Mucosa of rectum (tissue), 2 donors: ENCODE measurements at regions not wholly inside any gene's neighbourhood (a gene's known extent, or its start where the extent isn't known, plus 50 kb on each side); places are given as distances from the start of the nearest gene placed in this dataset.
"Not testable (repeated sequence)": the region's sequence is repeated elsewhere in the genome, so short reads cannot be mapped to it uniquely, and the experiment has no call there.

ENCODE experiments used
- H3K27ac ChIP-seq, 2 donors: one replicate each; pipeline ENCODE4 v1.7.0; 2013; ENCODE audit warnings: inconsistent platforms in 2 of 2, low read depth in 2 of 2, low read length in 2 of 2
- H3K27me3 ChIP-seq, 2 donors: one replicate each; pipeline ENCODE4 v1.7.0; 2013; ENCODE audit warnings: low read length in 2 of 2; ENCODE audit not compliant: control insufficient read depth in 2 of 2, insufficient read depth in 2 of 2
- H3K36me3 ChIP-seq, 2 donors: one replicate each; pipeline ENCODE4 v1.7.0; 2013; ENCODE audit warnings: low read length in 2 of 2; ENCODE audit not compliant: control insufficient read depth in 2 of 2, insufficient read depth in 2 of 2
- H3K4me1 ChIP-seq, 2 donors: one replicate each; pipeline ENCODE4 v1.7.0; 2013; ENCODE audit warnings: low read length in 2 of 2, mild to moderate bottlenecking in 1 of 2; ENCODE audit not compliant: control insufficient read depth in 2 of 2, insufficient read depth in 2 of 2
- H3K4me3 ChIP-seq, 2 donors: one replicate each; pipeline ENCODE4 v1.7.0; 2013; ENCODE audit warnings: low read length in 2 of 2
- H3K9ac ChIP-seq, 2 donors: one replicate each; pipeline ENCODE4 v1.7.0; 2013; ENCODE audit warnings: low read length in 2 of 2, low read depth in 1 of 2, mild to moderate bottlenecking in 1 of 2
- H3K9me3 ChIP-seq, 2 donors: one replicate each; pipeline ENCODE4 v1.7.0; 2013; ENCODE audit warnings: low read length in 2 of 2; ENCODE audit not compliant: control insufficient read depth in 2 of 2
- donor health status: healthy.
- donor health status: Normal muscosa, but diverticular disease.

DNA sequence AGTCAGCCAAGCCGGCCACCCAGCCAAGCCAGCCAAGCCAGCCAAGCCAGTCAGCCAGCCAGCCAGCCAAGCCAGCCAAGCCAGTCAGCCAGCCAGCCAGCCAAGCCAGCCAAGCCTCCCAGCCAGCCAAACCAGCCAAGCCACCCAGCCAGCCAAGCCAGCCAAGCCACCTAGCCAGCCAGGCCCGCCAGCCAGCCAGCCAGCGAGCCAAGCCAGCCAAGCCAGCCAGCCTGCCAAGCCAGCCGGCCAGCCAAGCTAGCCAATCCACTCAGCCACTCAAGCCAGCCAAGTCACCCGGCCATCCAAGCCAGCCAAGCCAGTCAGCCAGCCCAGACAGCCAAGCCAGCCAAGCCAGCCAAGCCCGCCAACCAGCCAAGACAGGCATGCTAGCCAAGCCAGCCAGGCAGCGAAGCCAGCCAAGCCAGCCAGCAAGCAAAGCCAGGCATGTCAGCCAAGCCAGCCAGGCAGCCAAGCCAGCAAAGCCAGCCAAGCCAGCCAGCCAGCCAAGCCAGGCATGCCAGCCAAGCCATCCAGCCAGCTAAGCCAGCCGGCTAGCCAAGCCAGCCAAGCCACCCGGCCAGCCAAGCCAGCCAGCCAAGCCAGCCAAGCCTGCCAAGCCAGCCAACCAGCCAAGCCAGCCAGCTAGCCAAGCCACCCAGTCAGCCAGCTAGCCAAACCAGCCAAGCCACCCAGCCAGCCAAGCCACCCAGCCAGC lies 351.2 kb upstream of the PLGLB2 start:
- H3K9ac ChIP-seq, H3K27ac ChIP-seq, H3K4me1 ChIP-seq, H3K4me3 ChIP-seq, H3K36me3 ChIP-seq, H3K9me3 ChIP-seq, H3K27me3 ChIP-seq: not testable (repeated sequence)

DNA sequence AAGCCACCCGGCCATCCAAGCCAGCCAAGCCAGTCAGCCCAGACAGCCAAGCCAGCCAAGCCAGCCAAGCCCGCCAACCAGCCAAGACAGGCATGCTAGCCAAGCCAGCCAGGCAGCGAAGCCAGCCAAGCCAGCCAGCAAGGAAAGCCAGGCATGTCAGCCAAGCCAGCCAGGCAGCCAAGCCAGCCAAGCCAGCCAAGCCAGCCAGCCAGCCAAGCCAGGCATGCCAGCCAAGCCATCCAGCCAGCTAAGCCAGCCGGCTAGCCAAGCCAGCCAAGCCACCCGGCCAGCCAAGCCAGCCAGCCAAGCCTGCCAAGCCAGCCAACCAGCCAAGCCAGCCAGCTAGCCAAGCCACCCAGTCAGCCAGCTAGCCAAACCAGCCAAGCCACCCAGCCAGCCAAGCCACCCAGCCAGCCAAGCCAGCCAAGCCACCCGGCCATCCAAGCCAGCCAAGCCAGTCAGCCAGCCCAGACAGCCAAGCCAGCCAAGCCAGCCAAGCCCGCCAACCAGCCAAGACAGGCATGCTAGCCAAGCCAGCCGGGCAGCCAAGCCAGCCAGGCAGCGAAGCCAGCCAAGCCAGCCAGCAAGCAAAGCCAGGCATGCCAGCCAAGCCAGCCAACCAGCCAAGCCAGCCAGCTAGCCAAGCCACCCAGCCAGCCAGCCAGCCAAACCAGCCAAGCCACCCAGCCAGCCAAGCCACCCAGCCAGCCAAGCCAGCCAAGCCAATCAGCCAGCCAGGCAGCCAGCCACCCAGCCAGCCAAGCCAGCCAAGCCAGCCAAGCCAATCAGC lies 350.4 kb upstream of the PLGLB2 start:
- not testable (repeated sequence) for H3K27me3 ChIP-seq, H3K9me3 ChIP-seq, H3K4me3 ChIP-seq, H3K4me1 ChIP-seq, H3K9ac ChIP-seq, H3K27ac ChIP-seq, H3K36me3 ChIP-seq

DNA sequence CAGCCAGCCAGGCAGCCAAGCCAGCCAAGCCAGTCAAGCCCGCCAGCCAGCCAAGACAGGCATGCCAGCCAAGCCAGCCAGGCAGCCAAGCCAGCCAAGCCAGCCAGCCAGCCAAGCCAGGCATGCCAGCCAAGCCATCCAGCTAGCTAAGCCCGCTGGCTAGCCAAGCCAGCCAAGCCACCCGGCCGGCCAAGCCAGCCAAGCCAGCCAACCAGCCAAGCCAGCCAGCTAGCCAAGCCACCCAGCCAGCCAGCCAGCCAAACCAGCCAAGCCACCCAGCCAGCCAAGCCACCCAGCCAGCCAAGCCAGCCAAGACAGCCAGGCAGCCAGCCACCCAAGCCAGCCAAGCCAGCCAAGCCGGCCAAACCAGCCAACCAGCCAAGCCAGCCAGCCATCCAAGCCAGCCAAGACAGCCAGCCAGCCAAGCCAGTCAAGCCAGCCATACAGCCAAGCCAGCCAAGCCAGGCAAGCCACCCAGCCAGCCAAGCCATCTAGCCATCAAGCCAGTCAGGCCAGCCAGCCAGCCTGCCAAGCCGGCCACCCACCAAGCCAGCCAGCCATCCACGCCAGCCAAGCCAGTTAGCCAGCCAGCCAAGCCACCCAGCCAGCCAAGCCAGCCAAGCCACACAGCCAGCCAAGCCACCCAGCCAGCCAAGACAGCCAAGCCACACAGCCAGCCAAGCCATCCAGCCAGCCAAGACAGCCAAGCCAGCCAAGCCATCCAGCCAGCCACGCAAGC lies 349.2 kb upstream of the PLGLB2 start:
- not testable (repeated sequence) for H3K4me3 ChIP-seq, H3K9me3 ChIP-seq, H3K36me3 ChIP-seq, H3K27me3 ChIP-seq, H3K9ac ChIP-seq, H3K4me1 ChIP-seq, H3K27ac ChIP-seq

DNA sequence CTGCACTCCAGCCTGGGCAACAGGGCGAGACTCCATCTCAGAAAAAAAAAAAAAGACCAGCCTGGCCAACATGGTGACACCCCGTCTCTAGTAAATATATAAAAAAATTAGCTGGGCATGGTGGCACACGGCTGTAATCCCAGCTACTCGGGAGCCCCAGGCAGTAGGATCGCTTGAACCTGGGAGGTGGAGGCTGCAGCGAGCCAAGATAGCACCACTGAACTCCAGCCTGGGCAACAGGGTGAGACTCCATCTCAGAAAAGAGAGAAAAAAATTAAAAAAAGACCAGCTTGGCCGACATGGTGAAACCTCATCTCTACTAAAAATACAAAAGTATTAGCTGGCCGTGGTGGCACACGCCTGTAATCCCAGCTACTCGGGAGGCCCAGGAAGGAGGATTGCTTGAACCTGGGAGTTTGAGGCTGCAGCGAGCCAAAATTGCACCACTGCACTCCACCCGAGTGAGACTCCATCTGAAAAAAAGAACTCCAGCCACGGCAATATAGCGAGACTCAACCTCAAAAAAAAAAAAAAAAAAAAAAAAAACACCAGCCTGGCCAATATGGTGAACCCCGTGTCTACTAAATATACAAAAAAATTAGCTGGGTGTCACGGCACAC lies 346.1 kb upstream of the PLGLB2 start:
- Histone ChIP-seq H3K9me3 (no peaks in the 10 kb centered on the region), H3K4me3 (no peak overlapping the region), H3K36me3 (no peaks in the 10 kb centered on the region), H3K27ac (no peak overlapping the region), H3K4me1 (no peaks in the 10 kb centered on the region), H3K27me3 (no peaks in the 10 kb centered on the region), H3K9ac (no peak overlapping the region)

DNA sequence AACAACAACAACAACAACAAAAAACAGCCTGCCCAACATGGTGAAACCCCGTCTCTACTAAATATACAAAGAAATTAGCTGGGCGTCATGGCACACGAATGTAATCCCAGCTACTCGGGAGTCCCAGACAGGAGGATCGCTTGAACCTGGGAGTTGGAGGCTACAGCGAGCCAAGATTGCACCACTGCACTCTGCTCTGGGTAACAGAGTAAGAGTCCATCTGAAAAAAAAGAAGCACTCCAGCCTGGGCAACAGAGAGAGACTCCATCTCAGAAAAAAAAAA lies 344.1 kb upstream of the PLGLB2 start:
- no peaks in the 10 kb centered on the region for H3K4me1 ChIP-seq
- no peak overlapping the region for H3K9ac ChIP-seq
- no peaks in the 10 kb centered on the region for H3K36me3 ChIP-seq
- no peak overlapping the region for H3K27ac ChIP-seq
- H3K4me3 ChIP-seq: no peak overlapping the region
- no peaks in the 10 kb centered on the region for H3K9me3 ChIP-seq
- H3K27me3 ChIP-seq: no peaks in the 10 kb centered on the region

DNA sequence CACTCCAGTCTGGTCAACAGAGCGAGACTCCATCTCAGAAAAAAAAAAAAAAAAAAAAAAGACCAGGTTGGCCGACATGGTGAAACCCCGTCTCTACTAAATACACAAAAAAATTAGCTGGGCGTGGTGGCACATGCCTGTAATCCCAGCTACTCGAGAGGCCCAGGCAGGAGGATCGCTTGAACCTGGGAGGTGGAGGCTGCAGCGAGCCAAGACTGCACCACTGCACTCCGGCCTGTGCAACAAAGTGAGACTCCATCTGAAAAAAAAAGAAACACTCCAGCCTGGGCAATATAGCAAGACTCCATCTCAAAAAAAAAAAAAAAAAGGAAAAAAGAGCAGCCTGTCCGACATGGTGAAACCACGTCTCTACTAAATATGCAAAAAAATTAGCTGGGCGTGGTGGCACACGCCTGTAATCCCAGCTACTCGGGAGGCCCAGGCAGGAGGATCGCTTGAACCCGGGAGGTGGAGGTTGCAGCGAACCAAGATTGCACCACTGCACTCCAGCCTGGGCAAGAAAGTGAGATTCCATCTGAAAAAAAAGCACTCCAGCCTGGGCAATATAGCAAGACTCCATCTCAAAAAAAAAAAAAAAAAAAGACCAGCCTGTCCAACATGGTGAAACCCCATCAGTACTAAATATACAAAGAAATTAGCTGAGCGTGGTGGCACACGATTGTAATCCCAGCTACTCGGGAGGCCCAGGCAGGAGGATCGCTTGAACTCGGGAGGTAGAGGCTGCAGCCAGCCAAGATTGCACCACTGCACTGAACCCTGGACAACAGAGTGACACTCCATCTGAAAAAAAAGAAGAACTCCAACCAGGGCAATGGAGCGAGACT lies 343.3 kb upstream of the PLGLB2 start:
- H3K27me3 ChIP-seq, H3K27ac ChIP-seq, H3K9me3 ChIP-seq, H3K36me3 ChIP-seq, H3K9ac ChIP-seq, H3K4me1 ChIP-seq, H3K4me3 ChIP-seq: not testable (repeated sequence)

DNA sequence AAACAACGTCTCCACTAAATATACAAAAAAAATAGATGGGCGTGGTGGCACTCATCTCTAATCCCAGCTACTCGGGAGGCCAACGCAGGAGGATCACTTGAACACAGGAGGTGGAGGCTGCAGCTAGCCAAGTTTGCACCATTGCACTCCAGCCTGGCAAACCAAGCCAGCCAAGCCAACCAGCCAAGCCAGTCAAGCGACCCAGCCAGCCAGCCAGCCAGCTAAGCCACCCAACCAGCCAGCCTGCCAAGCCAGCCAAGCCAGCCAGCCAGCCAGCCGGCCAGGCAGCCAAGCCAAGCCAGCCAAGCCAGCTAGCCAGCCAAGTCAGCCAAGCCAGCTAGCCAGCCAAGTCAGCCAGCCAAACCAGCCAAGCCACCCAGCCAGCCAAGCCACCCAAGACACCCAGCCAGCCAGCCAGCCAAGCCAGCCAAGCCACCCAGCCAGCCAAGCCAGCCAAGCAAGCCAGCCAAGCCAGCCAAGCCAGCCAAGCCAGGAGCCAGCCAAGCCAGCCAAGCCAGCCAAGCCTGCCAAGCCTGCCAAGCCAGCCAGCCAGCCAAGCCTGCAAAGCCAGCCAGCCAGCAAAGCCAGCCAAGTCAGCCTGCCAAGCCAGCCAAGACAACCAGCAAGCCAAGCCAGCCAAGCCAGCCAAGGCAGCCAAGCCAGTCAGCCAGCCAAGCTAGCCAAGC lies 342.2 kb upstream of the PLGLB2 start:
- not testable (repeated sequence) for H3K4me1 ChIP-seq, H3K27me3 ChIP-seq, H3K4me3 ChIP-seq, H3K9ac ChIP-seq, H3K27ac ChIP-seq, H3K9me3 ChIP-seq, H3K36me3 ChIP-seq

DNA sequence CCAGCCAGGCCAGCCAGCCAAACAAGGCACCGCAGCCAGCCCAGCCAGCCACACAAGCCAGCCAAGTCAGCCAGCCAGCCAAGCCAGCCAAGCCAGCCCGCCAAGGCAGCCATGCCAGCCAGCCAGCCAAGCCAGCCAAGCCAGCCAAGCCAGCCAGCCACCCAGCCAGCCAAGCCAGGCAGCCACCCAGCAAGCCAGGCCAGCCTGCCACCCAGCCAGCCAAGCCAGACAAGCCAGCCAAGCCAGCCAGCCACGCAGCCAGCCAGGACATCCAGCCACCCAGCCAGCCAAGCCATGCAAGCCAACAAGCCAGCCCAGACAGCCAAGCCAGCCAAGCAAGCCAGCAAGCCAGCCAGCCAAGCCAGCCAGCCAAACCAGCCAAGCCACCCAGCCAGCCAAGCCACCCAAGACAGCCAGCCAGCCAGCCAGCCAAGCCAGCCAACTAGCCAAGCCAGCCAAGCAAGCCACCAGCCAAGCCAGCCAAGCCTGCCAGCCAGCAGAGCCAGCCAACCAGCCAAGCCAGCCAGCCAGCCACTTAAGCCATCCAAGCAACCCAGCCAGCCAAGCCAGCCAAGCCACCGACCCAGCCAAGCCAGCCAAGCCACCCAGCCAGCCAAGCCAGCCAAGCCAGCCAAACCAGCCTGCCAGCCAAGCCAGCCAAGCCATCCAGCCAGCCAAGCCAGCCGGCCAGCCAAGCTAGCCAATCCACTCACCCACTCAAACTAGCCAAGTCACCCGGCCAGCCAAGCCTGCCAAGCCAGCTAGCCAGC lies 341.3 kb upstream of the PLGLB2 start:
- not testable (repeated sequence) for H3K4me3 ChIP-seq, H3K9ac ChIP-seq, H3K27me3 ChIP-seq, H3K9me3 ChIP-seq, H3K27ac ChIP-seq, H3K4me1 ChIP-seq, H3K36me3 ChIP-seq

DNA sequence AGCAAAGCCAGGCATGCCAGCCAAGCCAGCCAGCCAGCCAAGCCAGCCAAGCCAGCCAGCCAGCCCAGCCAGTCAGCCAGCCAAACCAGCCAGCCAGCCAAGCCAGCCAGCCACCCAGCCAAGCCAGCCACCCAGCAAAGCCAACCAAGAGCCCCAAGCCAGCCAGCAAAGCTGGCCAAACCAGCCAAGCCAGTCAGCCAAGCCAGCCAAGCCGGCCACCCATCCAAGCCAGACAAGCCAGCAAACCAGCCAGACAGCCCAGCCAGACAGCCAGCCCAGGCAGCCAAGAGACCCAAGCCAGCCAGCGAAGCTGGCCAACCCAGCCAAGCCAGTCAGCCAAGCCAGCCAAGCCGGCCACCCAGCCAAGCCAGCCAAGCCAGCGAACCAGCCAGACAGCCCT lies 338.3 kb upstream of the PLGLB2 start:
- H3K4me3 ChIP-seq, H3K9me3 ChIP-seq, H3K27me3 ChIP-seq, H3K27ac ChIP-seq, H3K4me1 ChIP-seq, H3K36me3 ChIP-seq, H3K9ac ChIP-seq: not testable (repeated sequence)
